ENCODE measurements at regions not wholly inside any gene's neighbourhood (a gene's known extent, or its start where the extent isn't known, plus 50 kb on each side); places are given as distances from the start of the nearest gene placed in this dataset.
"Not testable (repeated sequence)": the region's sequence is repeated elsewhere in the genome, so short reads cannot be mapped to it uniquely, and the experiment has no call there.

DNA sequence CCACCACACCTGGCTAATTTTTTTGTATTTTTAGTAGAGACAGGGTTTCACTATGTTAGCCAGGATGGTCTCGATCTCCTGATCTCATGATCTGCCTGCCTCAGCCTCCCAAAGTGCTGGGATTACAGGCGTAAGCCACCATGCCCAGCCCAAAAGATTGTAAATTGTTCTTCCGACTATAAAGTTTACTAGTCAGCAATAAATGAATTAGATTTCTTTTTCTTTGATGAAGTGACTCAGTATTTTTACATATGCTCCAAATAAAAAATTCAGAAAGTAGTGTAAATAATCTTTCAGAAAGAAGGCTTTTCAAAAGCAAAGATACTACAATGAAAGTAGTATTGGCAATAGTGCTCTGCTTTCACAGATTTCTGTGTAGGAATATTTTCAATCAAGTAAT, 1680.9 kb downstream of the MRPL39 start:
- H4K5ac ChIP-seq (ENCODE audit: low read depth, low read length); POLR2A ChIA-PET (ENCODE audit: unreplicated experiment); H3K4me2 ChIP-seq (ENCODE audit: low read depth, low read length); H3K9me1 ChIP-seq (ENCODE audit: insufficient read depth, low read length); H2AK9ac ChIP-seq (replicated peaks; ENCODE audit: low read depth, low read length, poor library complexity); H3K4ac ChIP-seq (ENCODE audit: low read depth, low read length); H3K4me1 ChIP-seq (ENCODE audit: control insufficient read depth, insufficient read depth, low read length); H3K9me3 ChIP-seq (ENCODE audit: control insufficient read depth, insufficient read depth, low read length); H3K27me3 ChIP-seq (ENCODE audit: control insufficient read depth, insufficient read depth, low read length); H3K36me3 ChIP-seq (ENCODE audit: control insufficient read depth, insufficient read depth, low read length); H2AFZ ChIP-seq (replicated peaks; ENCODE audit: low read length, poor library complexity); in situ Hi-C loops (cut with MboI; ENCODE audit: low sequenced_read_pairs); H2AK5ac ChIP-seq (ENCODE audit: low read depth, low read length); H3K9ac ChIP-seq (ENCODE audit: low read depth, low read length); dilution Hi-C loops (cut with HindIII; ENCODE audit: low sequenced_read_pairs, unreplicated experiment); H3K23ac ChIP-seq (ENCODE audit: low read depth, low read length); DNase-seq; H3K27ac ChIP-seq (ENCODE audit: insufficient read depth, low read length); H3K56ac ChIP-seq (ENCODE audit: extremely low read depth, insufficient read depth, low read length); H2BK120ac ChIP-seq (ENCODE audit: low read depth, low read length); H3K18ac ChIP-seq (ENCODE audit: low read depth, low read length); H2BK20ac ChIP-seq (ENCODE audit: low read depth, low read length); intact Hi-C loops (cut with micrococcal nuclease); H3K14ac ChIP-seq (replicated peaks; ENCODE audit: low read depth, low read length); H2BK15ac ChIP-seq (ENCODE audit: low read depth, low read length); H4K8ac ChIP-seq (ENCODE audit: low read depth in 2 of 2, low read length in 2 of 2); H3K79me1 ChIP-seq (ENCODE audit: low read depth in 1 of 2, low read length in 2 of 2); H4K91ac ChIP-seq (ENCODE audit: insufficient read depth, low read depth, low read length); H4K20me1 ChIP-seq (ENCODE audit: insufficient read depth, low read length); H2BK5ac ChIP-seq (ENCODE audit: low read depth, low read length, poor library complexity, severe bottlenecking); BruUV-seq (replicated peaks); H3K4me3 ChIP-seq (ENCODE audit: insufficient read depth, low read depth, low read length); ATAC-seq (ENCODE audit: low read depth): not testable (repeated sequence)
- no CpG with 5 or more reads among the region's 3 CpGs for WGBS, 2 experiments (ENCODE audit: extremely low coverage in 2 of 2, insufficient read length in 1 of 2)
- CTCF ChIA-PET = interaction anchor here (2.5 kb wide), 1 partner anchor 10 kb away, joined by 8 read pairs; no protein-coding TSS in a partner anchor

Data from IMR-90 (cell line).